H9 (cell line): ENCODE measurements at regions not wholly inside any gene's neighbourhood (a gene's known extent, or its start where the extent isn't known, plus 50 kb on each side); places are given as distances from the start of the nearest gene placed in this dataset.

Source experiments
- DNase-seq: peaks from one replicate; pipeline ENCODE4 v3.0.0-alpha.2; 2017
- H2AFZ ChIP-seq: one replicate; pipeline ENCODE4 v1.6.1; 2013; ENCODE audit warnings: mild to moderate bottlenecking, low read length, control low read depth, moderate library complexity
- H2AK5ac ChIP-seq: 2 replicates; pipeline ENCODE4 v1.6.1; 2013; ENCODE audit warnings: low read length, control low read depth, mixed read lengths; ENCODE audit not compliant: insufficient read length
- H2BK120ac ChIP-seq: one replicate; pipeline ENCODE4 v1.6.1; 2013; ENCODE audit warnings: low read depth, mild to moderate bottlenecking, low read length, control low read depth, inconsistent platforms; ENCODE audit not compliant: poor library complexity, severe bottlenecking
- H2BK12ac ChIP-seq: 2 replicates; pipeline ENCODE4 v1.6.1; 2013; ENCODE audit warnings: low read length, control low read depth, mixed read lengths, low read depth; ENCODE audit not compliant: insufficient read length
- H2BK15ac ChIP-seq: 2 replicates; pipeline ENCODE4 v1.6.1; 2013; ENCODE audit warnings: low read depth, low read length, control low read depth
- H2BK20ac ChIP-seq: one replicate; pipeline ENCODE4 v1.6.1; 2013; ENCODE audit warnings: low read depth, mild to moderate bottlenecking, low read length, control low read depth, inconsistent platforms; ENCODE audit not compliant: poor library complexity, severe bottlenecking
- H2BK5ac ChIP-seq: 2 replicates; pipeline ENCODE4 v1.6.1; 2013; ENCODE audit warnings: low read length, control low read depth, mixed read lengths; ENCODE audit not compliant: insufficient read length
- H3K14ac ChIP-seq: 2 replicates; pipeline ENCODE4 v1.6.1; 2013; ENCODE audit warnings: low read length, control low read depth; ENCODE audit not compliant: insufficient read depth
- H3K18ac ChIP-seq: 2 replicates; pipeline ENCODE4 v1.6.1; 2013; ENCODE audit warnings: low read depth, mild to moderate bottlenecking, mixed read lengths, low read length, control low read depth; ENCODE audit not compliant: insufficient read length
- H3K23ac ChIP-seq: 2 replicates; pipeline ENCODE4 v1.6.1; 2013; ENCODE audit warnings: low read length, control low read depth, mixed read lengths, low read depth; ENCODE audit not compliant: insufficient read length
- H3K23me2 ChIP-seq: 2 replicates; pipeline ENCODE4 v1.6.1; 2013; ENCODE audit warnings: low read depth, mild to moderate bottlenecking, mixed read lengths, low read length, control low read depth; ENCODE audit not compliant: insufficient read length, poor library complexity, severe bottlenecking
- H3K27ac ChIP-seq: 2 replicates; pipeline ENCODE4 v1.5.1; 2013; ENCODE audit warnings: low read length, control low read depth, mixed read lengths, low read depth; ENCODE audit not compliant: insufficient read length
- H3K27me3 ChIP-seq: 2 replicates; pipeline ENCODE4 v1.6.1; 2013; ENCODE audit warnings: low read length, control low read depth, inconsistent platforms; ENCODE audit not compliant: insufficient read depth
- H3K4ac ChIP-seq: 2 replicates; pipeline ENCODE4 v1.6.1; 2013; ENCODE audit warnings: low read depth, mild to moderate bottlenecking, control low read depth, inconsistent platforms, low read length, moderate library complexity
- H3K4me1 ChIP-seq: 2 replicates; pipeline ENCODE4 v1.6.1; 2013; ENCODE audit warnings: low read length, control low read depth, inconsistent platforms; ENCODE audit not compliant: insufficient read depth
- H3K4me2 ChIP-seq: 2 replicates; pipeline ENCODE4 v1.6.1; 2013; ENCODE audit warnings: low read length, control low read depth, mixed read lengths; ENCODE audit not compliant: insufficient read length, insufficient read depth
- H3K56ac ChIP-seq: 2 replicates; pipeline ENCODE4 v1.6.1; 2013; ENCODE audit warnings: low read depth, mild to moderate bottlenecking, mixed read lengths, low read length, control low read depth; ENCODE audit not compliant: insufficient read length
- H3K79me1 ChIP-seq: 2 replicates; pipeline ENCODE4 v1.6.1; 2013; ENCODE audit warnings: low read depth, mild to moderate bottlenecking, moderate library complexity, low read length, control low read depth, inconsistent platforms; ENCODE audit not compliant: insufficient read depth, poor library complexity, severe bottlenecking
- H3K79me2 ChIP-seq: 2 replicates; pipeline ENCODE4 v1.6.1; 2013; ENCODE audit warnings: low read length, control low read depth, inconsistent platforms; ENCODE audit not compliant: insufficient read depth
- H3K9ac ChIP-seq: 2 replicates; pipeline ENCODE4 v1.6.1; 2013; ENCODE audit warnings: low read length, control low read depth, mixed read lengths; ENCODE audit not compliant: insufficient read length; ENCODE audit errors: extremely low read depth
- H3K9me3 ChIP-seq: one replicate; pipeline ENCODE4 v1.6.1; 2013; ENCODE audit warnings: low read depth, low read length, inconsistent platforms; ENCODE audit not compliant: control insufficient read depth
- H3T11ph ChIP-seq: one replicate; pipeline ENCODE4 v1.6.1; 2013; ENCODE audit warnings: mild to moderate bottlenecking, low read length, control low read depth, inconsistent platforms
- H4K20me1 ChIP-seq: one replicate; pipeline ENCODE4 v1.6.1; 2013; ENCODE audit not compliant: control insufficient read depth, insufficient read length, insufficient read depth
- H4K5ac ChIP-seq: 2 replicates; pipeline ENCODE4 v1.6.1; 2013; ENCODE audit warnings: low read depth, mild to moderate bottlenecking, mixed read lengths, low read length, control low read depth; ENCODE audit not compliant: insufficient read length
- H4K8ac ChIP-seq: replicated peaks from 2 replicates; pipeline ENCODE4 v1.6.1; 2013; ENCODE audit warnings: low read length, control low read depth, mixed read lengths, low read depth; ENCODE audit not compliant: insufficient read length
- H4K91ac ChIP-seq: 2 replicates; pipeline ENCODE4 v1.6.1; 2013; ENCODE audit warnings: low read depth, mild to moderate bottlenecking, moderate library complexity, mixed read lengths, low read length, control low read depth; ENCODE audit not compliant: insufficient read length
- H3K27ac Mint-ChIP-seq, 3 experiments: 2 replicates in 2 of 3; 3 replicates in 1 of 3; pipeline ENCODE4 v1.8.0; 2020 to 2021; ENCODE audit warnings: mixed read lengths in 3 of 3, mild to moderate bottlenecking in 1 of 3, moderate library complexity in 1 of 3
- H3K27me3 Mint-ChIP-seq: 2 replicates; pipeline ENCODE4 v1.8.0; 2021; ENCODE audit warnings: low read depth, mild to moderate bottlenecking, moderate library complexity, mixed read lengths
- H3K36me3 Mint-ChIP-seq, 3 experiments: 2 replicates in 2 of 3; 3 replicates in 1 of 3; pipeline ENCODE4 v1.8.0; 2020 to 2021; ENCODE audit warnings: low read depth in 3 of 3, mixed read lengths in 3 of 3; ENCODE audit not compliant: insufficient read depth in 1 of 3
- H3K4me1 Mint-ChIP-seq, 2 experiments: 2 replicates each; pipeline ENCODE4 v1.8.0; 2020; ENCODE audit warnings: mixed read lengths in 2 of 2
- H3K4me3 Mint-ChIP-seq, 2 experiments: 2 replicates in 1 of 2; 3 replicates in 1 of 2; pipeline ENCODE4 v1.8.0; 2020 to 2021; ENCODE audit warnings: mild to moderate bottlenecking in 2 of 2, mixed read lengths in 2 of 2, moderate library complexity in 1 of 2
- H3K9me3 Mint-ChIP-seq, 2 experiments: 2 replicates in 1 of 2; 3 replicates in 1 of 2; pipeline ENCODE4 v1.8.0; 2020; ENCODE audit warnings: mild to moderate bottlenecking in 2 of 2, mixed read lengths in 2 of 2, moderate library complexity in 1 of 2
- WGBS: extraction: QIAGEN DNeasy Blood & Tissue Kit; methylation state at CpG from one replicate; pipeline ENCODE4 v1.1.7; 2013; ENCODE audit warnings: missing lambda C conversion rate, low lambda C conversion rate, mixed read lengths; ENCODE audit not compliant: insufficient read length; ENCODE audit errors: extremely low coverage; 5-methylcytosine and 5-hydroxymethylcytosine counted together
- TF ChIP-seq, protein P1 (sequence below): fragments of 200-600 bp; sonication (generic); conservative IDR thresholded peaks from 3 replicates; pipeline ENCODE4 v1.8.0; 2021; ENCODE audit warnings: antibody characterized with exemption, mild to moderate bottlenecking

DNA sequence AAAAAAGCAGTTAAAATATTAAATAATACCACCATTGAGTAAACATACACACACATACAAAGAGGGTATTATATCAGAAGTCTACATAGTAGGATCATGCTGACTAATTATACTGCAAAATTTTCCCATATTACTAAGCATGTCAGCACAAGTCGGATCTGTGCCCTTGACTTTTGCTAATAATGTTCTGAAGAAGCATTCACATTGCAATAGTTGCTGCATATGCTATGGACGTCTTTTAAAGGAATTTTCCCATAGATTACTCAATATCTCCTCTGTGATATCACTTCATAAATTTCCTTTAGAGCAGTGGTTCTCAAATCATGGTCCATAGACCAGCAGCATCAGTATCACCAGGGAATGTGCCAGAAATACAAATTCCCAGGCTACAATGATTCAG, 110.9 kb upstream of the NUDT7 start:
- Histone ChIP-seq H3K18ac (no peak overlapping the region), H3K79me2 (no peaks in the 10 kb centered on the region), H3K23ac (no peak overlapping the region), H3K27me3 (no peaks in the 10 kb centered on the region), H3K4ac (no peak overlapping the region), H3T11ph (no peak overlapping the region), H3K23me2 (no peaks in the 10 kb centered on the region), H2BK20ac (no peak overlapping the region), H3K9ac (no peak overlapping the region), H3K4me1 (no peaks in the 10 kb centered on the region), H2BK15ac (no peak overlapping the region), H4K20me1 (no peaks in the 10 kb centered on the region), H2AK5ac (no peak overlapping the region), H2AFZ (no peak overlapping the region), H4K5ac (no peak overlapping the region), H3K14ac (no peak overlapping the region), H2BK5ac (no peak overlapping the region), H3K79me1 (no peaks in the 10 kb centered on the region), H3K27ac (no peak overlapping the region), H2BK120ac (no peak overlapping the region), H2BK12ac (no peak overlapping the region), H3K4me2 (no peak overlapping the region), H3K56ac (no peak overlapping the region), H4K8ac (no peak overlapping the region), H4K91ac (no peak overlapping the region), H3K9me3 (no peaks in the 10 kb centered on the region)
- no peak overlapping the region for H3K27ac Mint-ChIP-seq
- no peaks in the 10 kb centered on the region for H3K27me3 Mint-ChIP-seq
- H3K4me1 Mint-ChIP-seq = no peaks in the 10 kb centered on the region
- no peak for DNase-seq
- H3K4me3 Mint-ChIP-seq = no peak overlapping the region
- no CpG with 5 or more reads among the region's 2 CpGs for WGBS
- TF ChIP-seq, protein P1, sequence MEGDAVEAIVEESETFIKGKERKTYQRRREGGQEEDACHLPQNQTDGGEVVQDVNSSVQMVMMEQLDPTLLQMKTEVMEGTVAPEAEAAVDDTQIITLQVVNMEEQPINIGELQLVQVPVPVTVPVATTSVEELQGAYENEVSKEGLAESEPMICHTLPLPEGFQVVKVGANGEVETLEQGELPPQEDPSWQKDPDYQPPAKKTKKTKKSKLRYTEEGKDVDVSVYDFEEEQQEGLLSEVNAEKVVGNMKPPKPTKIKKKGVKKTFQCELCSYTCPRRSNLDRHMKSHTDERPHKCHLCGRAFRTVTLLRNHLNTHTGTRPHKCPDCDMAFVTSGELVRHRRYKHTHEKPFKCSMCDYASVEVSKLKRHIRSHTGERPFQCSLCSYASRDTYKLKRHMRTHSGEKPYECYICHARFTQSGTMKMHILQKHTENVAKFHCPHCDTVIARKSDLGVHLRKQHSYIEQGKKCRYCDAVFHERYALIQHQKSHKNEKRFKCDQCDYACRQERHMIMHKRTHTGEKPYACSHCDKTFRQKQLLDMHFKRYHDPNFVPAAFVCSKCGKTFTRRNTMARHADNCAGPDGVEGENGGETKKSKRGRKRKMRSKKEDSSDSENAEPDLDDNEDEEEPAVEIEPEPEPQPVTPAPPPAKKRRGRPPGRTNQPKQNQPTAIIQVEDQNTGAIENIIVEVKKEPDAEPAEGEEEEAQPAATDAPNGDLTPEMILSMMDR = no peak
- no peaks in the 10 kb centered on the region for H3K36me3 Mint-ChIP-seq
- H3K9me3 Mint-ChIP-seq = no peaks in the 10 kb centered on the region
